ENCODE measurements at regions not wholly inside any gene's neighbourhood (a gene's known extent, or its start where the extent isn't known, plus 50 kb on each side); places are given as distances from the start of the nearest gene placed in this dataset.

- TF ChIP-seq, protein P1, sequence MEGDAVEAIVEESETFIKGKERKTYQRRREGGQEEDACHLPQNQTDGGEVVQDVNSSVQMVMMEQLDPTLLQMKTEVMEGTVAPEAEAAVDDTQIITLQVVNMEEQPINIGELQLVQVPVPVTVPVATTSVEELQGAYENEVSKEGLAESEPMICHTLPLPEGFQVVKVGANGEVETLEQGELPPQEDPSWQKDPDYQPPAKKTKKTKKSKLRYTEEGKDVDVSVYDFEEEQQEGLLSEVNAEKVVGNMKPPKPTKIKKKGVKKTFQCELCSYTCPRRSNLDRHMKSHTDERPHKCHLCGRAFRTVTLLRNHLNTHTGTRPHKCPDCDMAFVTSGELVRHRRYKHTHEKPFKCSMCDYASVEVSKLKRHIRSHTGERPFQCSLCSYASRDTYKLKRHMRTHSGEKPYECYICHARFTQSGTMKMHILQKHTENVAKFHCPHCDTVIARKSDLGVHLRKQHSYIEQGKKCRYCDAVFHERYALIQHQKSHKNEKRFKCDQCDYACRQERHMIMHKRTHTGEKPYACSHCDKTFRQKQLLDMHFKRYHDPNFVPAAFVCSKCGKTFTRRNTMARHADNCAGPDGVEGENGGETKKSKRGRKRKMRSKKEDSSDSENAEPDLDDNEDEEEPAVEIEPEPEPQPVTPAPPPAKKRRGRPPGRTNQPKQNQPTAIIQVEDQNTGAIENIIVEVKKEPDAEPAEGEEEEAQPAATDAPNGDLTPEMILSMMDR (IDR thresholded peaks at IDR 0.05; ENCODE audit: low read length, missing control alignments) = no peak
These were observed 74.9 kb upstream of the PRPS1L1 start for GRCh38 chr7:18102576-18102975.

GRCh38 chr7:18103436-18104218 lies 76.0 kb upstream of the PRPS1L1 start:
- no peak overlapping the region for H3K4me3 ChIP-seq (replicated peaks; ENCODE audit: low read depth, low read length)
- DNase-seq (ENCODE audit: low read depth) = no peak
- TF ChIP-seq, protein P1 (IDR thresholded peaks at IDR 0.05; ENCODE audit: low read length, missing control alignments) = no peak

More at GRCh38 chr7:18102576-18102975, 74.9 kb upstream of the PRPS1L1 start:
- no peak for DNase-seq (ENCODE audit: low read depth)
- no peak overlapping the region for H3K4me3 ChIP-seq (replicated peaks; ENCODE audit: low read depth, low read length)

GRCh38 chr7:18109762-18110161 lies 82.1 kb upstream of the PRPS1L1 start:
- peak; percentile 35 for DNase-seq (ENCODE audit: low read depth)
- H3K4me3 ChIP-seq (replicated peaks; ENCODE audit: low read depth, low read length) = no peak overlapping the region
- TF ChIP-seq, protein P1 (IDR thresholded peaks at IDR 0.05; ENCODE audit: low read length, missing control alignments) = no peak

GRCh38 chr7:18116661-18117060 lies 89.0 kb upstream of the PRPS1L1 start:
- H3K4me3 ChIP-seq (replicated peaks; ENCODE audit: low read depth, low read length) = no peak overlapping the region
- TF ChIP-seq, protein P1 (IDR thresholded peaks at IDR 0.05; ENCODE audit: low read length, missing control alignments) = no peak
- peak; percentile 1 for DNase-seq (ENCODE audit: low read depth)

- no peak overlapping the region for H3K4me3 ChIP-seq (replicated peaks; ENCODE audit: low read depth, low read length)
- TF ChIP-seq, protein P1 (IDR thresholded peaks at IDR 0.05; ENCODE audit: low read length, missing control alignments) = no peak
- DNase-seq (ENCODE audit: low read depth) = peak; percentile 34
These were observed 89.8 kb upstream of the PRPS1L1 start for GRCh38 chr7:18117482-18117881.

GRCh38 chr7:18119985-18120384 lies 92.3 kb upstream of the PRPS1L1 start:
- TF ChIP-seq, protein P1 (IDR thresholded peaks at IDR 0.05; ENCODE audit: low read length, missing control alignments) = peak; percentile 37
- no peak overlapping the region for H3K4me3 ChIP-seq (replicated peaks; ENCODE audit: low read depth, low read length)
- peak; percentile 39 for DNase-seq (ENCODE audit: low read depth)
